ENCODE measurements at regions not wholly inside any gene's neighbourhood (a gene's known extent, or its start where the extent isn't known, plus 50 kb on each side); places are given as distances from the start of the nearest gene placed in this dataset.

GRCh38 chr20:50399917-50400704, 110.1 kb upstream of the PTPN1 start:
- Histone ChIP-seq H3K27me3 (no peaks in the 10 kb centered on the region), H3K4me3 (no peak overlapping the region), H3K9me3 (no peaks in the 10 kb centered on the region), H3K36me3 (no peaks in the 10 kb centered on the region), H3K27ac (peak overlapping the region; percentile 85 to 92 (median 90)), H3K4me1 (peaks cover 4 to 79% (median 38%) of the 10 kb centered on the region in 3 donors)
- no peak for ATAC-seq
- 69 to 72% methylated on average over 7 to 13 of the region's 15 CpGs for WGBS, 2 donors (ENCODE audit: low coverage in 1 of 2)
- TF ChIP-seq CTCF (IDR thresholded peaks at IDR 0.05) = peak in 1 of 4 experiments; percentile 19
- TF ChIP-seq EP300 (IDR thresholded peaks at IDR 0.05) = no peak

- peak overlapping the region in 3 of 4 donors; percentile 85 to 92 (median 88) for H3K27ac ChIP-seq
- H3K4me1 ChIP-seq = peaks cover 4 to 79% (median 31%) of the 10 kb centered on the region in 3 donors
- no peak overlapping the region for H3K4me3 ChIP-seq
- 90 to 91% methylated on average over 15 to 16 of the region's 17 CpGs for WGBS, 2 donors (ENCODE audit: low coverage in 1 of 2)
- ATAC-seq = no peak
- H3K9me3 ChIP-seq = no peaks in the 10 kb centered on the region
- H3K36me3 ChIP-seq = no peaks in the 10 kb centered on the region
- no peaks in the 10 kb centered on the region for H3K27me3 ChIP-seq
- TF ChIP-seq CTCF (IDR thresholded peaks at IDR 0.05) (no peak), POLR2A (IDR thresholded peaks at IDR 0.05) (no peak), POLR2AphosphoS5 (IDR thresholded peaks at IDR 0.05) (no peak), EP300 (IDR thresholded peaks at IDR 0.05) (no peak)
Observed at GRCh38 chr20:50400705-50401586, 109.2 kb upstream of the PTPN1 start.

GRCh38 chr20:50401587-50402418, 108.4 kb upstream of the PTPN1 start:
- TF ChIP-seq POLR2AphosphoS5 (IDR thresholded peaks at IDR 0.05) = no peak
- TF ChIP-seq POLR2A (IDR thresholded peaks at IDR 0.05) = no peak
- no peak for TF ChIP-seq EP300 (IDR thresholded peaks at IDR 0.05)
- no peak for TF ChIP-seq CTCF (IDR thresholded peaks at IDR 0.05)
- 93% methylated on average over 5 of the region's 9 CpGs; no CpG with 5 or more reads in 1 of the 2 donors for WGBS, 2 donors (ENCODE audit: low coverage in 1 of 2)
- H3K27ac ChIP-seq = peak overlapping the region in 3 of 4 donors; percentile 4 to 88 (median 85)
- H3K4me3 ChIP-seq = no peak overlapping the region
- H3K36me3 ChIP-seq = no peaks in the 10 kb centered on the region
- peaks cover 4 to 77% (median 29%) of the 10 kb centered on the region in 3 donors for H3K4me1 ChIP-seq
- H3K9me3 ChIP-seq = no peaks in the 10 kb centered on the region
- ATAC-seq = no peak
- no peaks in the 10 kb centered on the region for H3K27me3 ChIP-seq

- H3K36me3 ChIP-seq = no peaks in the 10 kb centered on the region
- WGBS, 2 donors (ENCODE audit: low coverage in 1 of 2) = 64 to 90% methylated on average over 3 to 8 of the region's 13 CpGs
- H3K27ac ChIP-seq = peak overlapping the region; percentile 29 to 88 (median 38)
- H3K9me3 ChIP-seq = no peaks in the 10 kb centered on the region
- TF ChIP-seq POLR2AphosphoS5 (IDR thresholded peaks at IDR 0.05) (no peak), EP300 (IDR thresholded peaks at IDR 0.05) (no peak), CTCF (IDR thresholded peaks at IDR 0.05) (peak in 1 of 4 experiments; percentile 14), POLR2A (IDR thresholded peaks at IDR 0.05) (no peak)
- H3K4me1 ChIP-seq = peaks cover 4 to 62% (median 22%) of the 10 kb centered on the region in 3 donors
- ATAC-seq = no peak
- H3K27me3 ChIP-seq = no peaks in the 10 kb centered on the region
- H3K4me3 ChIP-seq = no peak overlapping the region
Observed at GRCh38 chr20:50403565-50404418, 106.4 kb upstream of the PTPN1 start.

Measured in gastroesophageal sphincter (tissue), 4 donors.